ENCODE measurements at regions not wholly inside any gene's neighbourhood (a gene's known extent, or its start where the extent isn't known, plus 50 kb on each side); places are given as distances from the start of the nearest gene placed in this dataset.
"Not testable (repeated sequence)": the region's sequence is repeated elsewhere in the genome, so short reads cannot be mapped to it uniquely, and the experiment has no call there.

GRCh38 chr3:5343459-5343858 lies 156.0 kb downstream of the EDEM1 start:
- no peaks in the 10 kb centered on the region for H3K36me3 Mint-ChIP-seq (ENCODE audit: low read depth)
- H3K4me3 Mint-ChIP-seq: no peak overlapping the region
- H3K27ac Mint-ChIP-seq: no peak overlapping the region
- H3K9me3 Mint-ChIP-seq: no peaks in the 10 kb centered on the region
- intact Hi-C loops (cut with micrococcal nuclease): no loop called here
- no peaks in the 10 kb centered on the region for H3K27me3 Mint-ChIP-seq (ENCODE audit: insufficient read depth)
- H3K4me1 Mint-ChIP-seq (ENCODE audit: low read depth): no peaks in the 10 kb centered on the region
- DNase-seq (ENCODE audit: low spot score): no peak

DNA sequence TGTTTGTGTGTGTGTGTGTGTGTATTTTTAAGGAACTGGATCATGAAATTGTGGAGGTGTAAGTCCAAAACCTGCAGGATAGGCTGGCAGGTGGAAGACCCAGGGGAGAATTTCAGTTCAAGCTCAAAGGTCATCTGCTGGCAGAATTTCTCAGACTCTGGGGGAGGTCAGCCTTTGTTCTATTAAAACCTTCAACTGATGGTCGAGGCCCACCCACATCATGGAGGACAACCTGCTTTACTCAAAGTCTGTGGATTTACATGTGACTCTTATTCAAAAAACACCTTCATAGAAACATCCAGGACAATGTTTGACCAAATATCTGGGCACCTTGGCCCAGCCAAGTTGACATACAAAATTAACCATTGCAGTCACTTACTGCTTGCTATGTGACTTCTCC lies 157.2 kb downstream of the EDEM1 start:
- DNase-seq (ENCODE audit: low spot score): no peak
- H3K27ac Mint-ChIP-seq: no peak overlapping the region
- H3K9me3 Mint-ChIP-seq: no peaks in the 10 kb centered on the region
- H3K4me1 Mint-ChIP-seq (ENCODE audit: low read depth): no peaks in the 10 kb centered on the region
- intact Hi-C loops (cut with micrococcal nuclease): no loop called here
- H3K27me3 Mint-ChIP-seq (ENCODE audit: insufficient read depth): no peaks in the 10 kb centered on the region
- H3K4me3 Mint-ChIP-seq: no peak overlapping the region
- no peaks in the 10 kb centered on the region for H3K36me3 Mint-ChIP-seq (ENCODE audit: low read depth)

GRCh38 chr3:5347486-5347885 lies 160.0 kb downstream of the EDEM1 start:
- H3K9me3 Mint-ChIP-seq: no peaks in the 10 kb centered on the region
- no peaks in the 10 kb centered on the region for H3K4me1 Mint-ChIP-seq (ENCODE audit: low read depth)
- H3K27me3 Mint-ChIP-seq (ENCODE audit: insufficient read depth): no peaks in the 10 kb centered on the region
- H3K4me3 Mint-ChIP-seq: no peak overlapping the region
- no peaks in the 10 kb centered on the region for H3K36me3 Mint-ChIP-seq (ENCODE audit: low read depth)
- H3K27ac Mint-ChIP-seq: no peak overlapping the region
- DNase-seq (ENCODE audit: low spot score): no peak
- intact Hi-C loops (cut with micrococcal nuclease): no loop called here

DNA sequence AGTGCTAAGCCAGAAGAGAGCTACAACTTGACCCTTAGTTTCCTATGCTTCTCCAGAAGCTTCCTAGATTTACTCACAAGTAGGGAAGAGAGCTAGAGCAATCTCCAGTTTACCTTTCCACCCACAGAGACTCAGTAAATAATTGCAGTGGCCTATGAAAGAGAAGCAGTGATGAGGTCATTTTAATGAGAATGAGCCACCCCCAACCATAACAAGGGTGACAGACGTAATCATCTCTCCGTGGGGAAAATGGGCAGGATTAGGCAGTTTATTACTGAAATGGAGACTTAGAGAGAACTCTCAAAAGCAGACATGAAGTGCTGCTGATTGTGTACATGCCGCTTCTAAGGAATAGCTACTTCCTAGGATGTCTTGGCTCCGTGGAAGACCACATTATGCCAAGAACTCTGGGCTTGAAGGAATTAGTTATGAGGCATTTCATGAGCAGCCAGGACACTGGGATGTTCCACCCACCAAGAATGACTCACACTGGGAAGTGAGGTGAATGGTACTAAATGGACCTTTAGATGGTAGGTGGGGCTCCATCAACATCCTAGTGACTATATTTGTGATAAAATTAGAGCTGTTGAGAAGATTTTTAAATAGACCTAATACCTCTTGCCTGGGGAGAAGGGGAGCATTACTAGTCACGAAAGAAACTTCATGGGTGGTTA lies 160.9 kb downstream of the EDEM1 start:
- H3K4me1 Mint-ChIP-seq (ENCODE audit: low read depth): no peaks in the 10 kb centered on the region
- no peaks in the 10 kb centered on the region for H3K27me3 Mint-ChIP-seq (ENCODE audit: insufficient read depth)
- intact Hi-C loops (cut with micrococcal nuclease): no loop called here
- DNase-seq (ENCODE audit: low spot score): no peak
- H3K9me3 Mint-ChIP-seq: no peaks in the 10 kb centered on the region
- H3K4me3 Mint-ChIP-seq: no peak overlapping the region
- no peaks in the 10 kb centered on the region for H3K36me3 Mint-ChIP-seq (ENCODE audit: low read depth)
- H3K27ac Mint-ChIP-seq: no peak overlapping the region

DNA sequence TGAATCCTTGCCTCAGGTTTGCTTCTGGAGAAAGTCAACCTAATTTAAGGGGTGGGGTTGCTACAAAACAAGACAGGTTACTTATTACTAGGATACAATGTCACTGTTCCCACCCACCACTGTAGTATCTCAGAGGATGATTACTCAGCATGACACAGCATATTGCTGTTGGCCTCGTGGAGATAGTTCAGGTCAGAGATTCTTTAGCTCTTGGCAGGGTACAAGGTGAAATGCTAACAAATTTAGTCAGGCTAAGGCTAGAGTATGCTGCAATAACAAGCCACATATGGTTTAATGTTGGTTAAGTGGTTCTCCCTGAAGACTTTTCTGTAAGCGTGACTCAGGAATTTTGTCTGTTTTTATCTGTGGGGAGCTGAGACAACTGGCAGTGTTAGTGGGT lies 161.8 kb downstream of the EDEM1 start:
- Mint-ChIP-seq H3K27me3 (ENCODE audit: insufficient read depth) (no peaks in the 10 kb centered on the region), H3K27ac (no peak overlapping the region), H3K4me3 (no peak overlapping the region), H3K9me3 (no peaks in the 10 kb centered on the region), H3K36me3 (ENCODE audit: low read depth) (no peaks in the 10 kb centered on the region), H3K4me1 (ENCODE audit: low read depth) (no peaks in the 10 kb centered on the region)
- intact Hi-C loops (cut with micrococcal nuclease): no loop called here
- no peak for DNase-seq (ENCODE audit: low spot score)

GRCh38 chr3:5357089-5357488 lies 169.6 kb downstream of the EDEM1 start:
- intact Hi-C loops (cut with micrococcal nuclease): no loop called here
- DNase-seq (ENCODE audit: low spot score): no peak
- no peaks in the 10 kb centered on the region for H3K4me1 Mint-ChIP-seq (ENCODE audit: low read depth)
- H3K9me3 Mint-ChIP-seq: no peaks in the 10 kb centered on the region
- H3K36me3 Mint-ChIP-seq (ENCODE audit: low read depth): no peaks in the 10 kb centered on the region
- no peaks in the 10 kb centered on the region for H3K27me3 Mint-ChIP-seq (ENCODE audit: insufficient read depth)
- no peak overlapping the region for H3K27ac Mint-ChIP-seq
- H3K4me3 Mint-ChIP-seq: no peak overlapping the region

- intact Hi-C loops (cut with micrococcal nuclease): no loop called here
- Mint-ChIP-seq H3K9me3 (peaks cover 3% of the 10 kb centered on the region), H3K27me3 (ENCODE audit: insufficient read depth) (no peaks in the 10 kb centered on the region), H3K27ac (no peak overlapping the region), H3K36me3 (ENCODE audit: low read depth) (no peaks in the 10 kb centered on the region), H3K4me1 (ENCODE audit: low read depth) (no peaks in the 10 kb centered on the region), H3K4me3 (no peak overlapping the region)
- DNase-seq (ENCODE audit: low spot score): no peak
These were observed 171.4 kb downstream of the EDEM1 start for GRCh38 chr3:5358911-5359310.

DNA sequence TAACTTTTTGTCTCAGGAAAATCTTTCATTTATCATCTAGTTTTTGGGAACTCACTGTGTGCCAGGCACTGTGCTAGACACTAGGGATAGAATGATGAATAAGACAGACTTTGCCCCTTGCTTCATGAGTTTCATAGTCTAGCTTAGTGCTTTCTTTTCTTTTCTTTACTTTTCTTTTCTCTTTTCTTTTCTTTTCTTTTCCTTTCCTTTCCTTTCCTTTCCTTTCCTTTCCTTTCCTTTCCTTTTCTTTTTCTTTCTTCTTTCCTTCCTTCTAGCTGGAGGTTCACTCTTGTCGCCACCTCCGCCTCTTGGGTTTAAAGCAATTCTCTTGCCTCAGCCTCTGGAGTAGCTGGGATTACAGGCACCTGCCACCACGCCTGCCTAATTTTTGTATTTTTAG lies 172.9 kb downstream of the EDEM1 start:
- H3K9me3 Mint-ChIP-seq: peaks cover 3% of the 10 kb centered on the region
- H3K27me3 Mint-ChIP-seq (ENCODE audit: insufficient read depth): no peaks in the 10 kb centered on the region
- no peak overlapping the region for H3K4me3 Mint-ChIP-seq
- H3K27ac Mint-ChIP-seq: no peak overlapping the region
- DNase-seq (ENCODE audit: low spot score): no peak
- no peaks in the 10 kb centered on the region for H3K4me1 Mint-ChIP-seq (ENCODE audit: low read depth)
- no peaks in the 10 kb centered on the region for H3K36me3 Mint-ChIP-seq (ENCODE audit: low read depth)
- intact Hi-C loops (cut with micrococcal nuclease): no loop called here

- Mint-ChIP-seq H3K9me3 (peaks cover 6% of the 10 kb centered on the region), H3K27ac (no peak overlapping the region), H3K4me3 (no peak overlapping the region), H3K36me3 (ENCODE audit: low read depth) (no peaks in the 10 kb centered on the region), H3K27me3 (ENCODE audit: insufficient read depth) (no peaks in the 10 kb centered on the region), H3K4me1 (ENCODE audit: low read depth) (no peaks in the 10 kb centered on the region)
- intact Hi-C loops (cut with micrococcal nuclease): no loop called here
- DNase-seq (ENCODE audit: low spot score): no peak
These were observed 179.2 kb downstream of the EDEM1 start for GRCh38 chr3:5366746-5367145.

DNA sequence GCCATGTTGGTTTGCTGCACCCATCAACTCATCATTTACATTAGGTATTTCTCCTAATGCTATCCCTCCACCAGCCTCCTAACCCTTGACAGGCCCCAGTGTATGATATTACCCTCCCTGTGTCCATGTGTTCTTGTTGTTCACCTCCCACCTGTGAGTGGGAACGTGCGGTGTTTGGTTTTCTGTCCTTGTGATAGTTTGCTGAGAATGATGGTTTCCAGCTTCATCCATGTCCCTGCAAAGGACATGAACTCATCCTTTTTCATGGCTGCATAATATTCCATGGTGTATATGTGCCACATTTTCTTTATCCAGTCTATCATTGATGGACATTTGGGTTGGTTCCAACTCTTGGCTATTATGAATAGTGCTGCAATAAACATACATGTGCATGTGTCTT lies 184.0 kb downstream of the EDEM1 start:
- H3K4me1 Mint-ChIP-seq (ENCODE audit: low read depth); H3K36me3 Mint-ChIP-seq (ENCODE audit: low read depth); H3K27me3 Mint-ChIP-seq (ENCODE audit: insufficient read depth); H3K27ac Mint-ChIP-seq; H3K9me3 Mint-ChIP-seq; DNase-seq (ENCODE audit: low spot score); H3K4me3 Mint-ChIP-seq; intact Hi-C loops (cut with micrococcal nuclease): not testable (repeated sequence)

DNA sequence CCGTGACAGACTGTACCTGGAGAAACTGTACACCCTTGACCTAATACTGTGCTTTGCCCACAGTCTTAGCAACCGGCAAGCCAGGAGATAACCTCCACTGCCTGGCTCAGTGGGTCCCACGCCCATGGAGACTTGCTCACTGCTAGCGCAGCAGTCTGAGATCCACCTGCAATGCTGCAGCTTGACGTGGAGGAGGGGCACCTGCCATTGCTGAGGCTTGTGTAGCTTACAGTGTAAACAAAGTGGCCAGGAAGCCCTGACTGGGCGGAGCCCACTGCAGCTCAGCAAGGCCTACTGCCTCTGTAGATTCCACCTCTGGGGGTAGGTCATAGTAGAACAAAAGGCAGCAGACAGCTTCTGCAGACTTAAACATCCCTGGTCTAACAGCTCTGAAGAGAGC lies 189.3 kb downstream of the EDEM1 start:
- Mint-ChIP-seq H3K4me1 (ENCODE audit: low read depth) (no peaks in the 10 kb centered on the region), H3K4me3 (no peak overlapping the region), H3K36me3 (ENCODE audit: low read depth) (no peaks in the 10 kb centered on the region), H3K27me3 (ENCODE audit: insufficient read depth) (no peaks in the 10 kb centered on the region), H3K9me3 (no peaks in the 10 kb centered on the region), H3K27ac (no peak overlapping the region)
- intact Hi-C loops (cut with micrococcal nuclease): no loop called here
- no peak for DNase-seq (ENCODE audit: low spot score)

GRCh38 chr3:5379266-5379665 lies 191.8 kb downstream of the EDEM1 start:
- H3K4me3 Mint-ChIP-seq; H3K27me3 Mint-ChIP-seq (ENCODE audit: insufficient read depth); DNase-seq (ENCODE audit: low spot score); H3K4me1 Mint-ChIP-seq (ENCODE audit: low read depth); H3K27ac Mint-ChIP-seq; H3K36me3 Mint-ChIP-seq (ENCODE audit: low read depth); H3K9me3 Mint-ChIP-seq; intact Hi-C loops (cut with micrococcal nuclease): not testable (repeated sequence)

DNA sequence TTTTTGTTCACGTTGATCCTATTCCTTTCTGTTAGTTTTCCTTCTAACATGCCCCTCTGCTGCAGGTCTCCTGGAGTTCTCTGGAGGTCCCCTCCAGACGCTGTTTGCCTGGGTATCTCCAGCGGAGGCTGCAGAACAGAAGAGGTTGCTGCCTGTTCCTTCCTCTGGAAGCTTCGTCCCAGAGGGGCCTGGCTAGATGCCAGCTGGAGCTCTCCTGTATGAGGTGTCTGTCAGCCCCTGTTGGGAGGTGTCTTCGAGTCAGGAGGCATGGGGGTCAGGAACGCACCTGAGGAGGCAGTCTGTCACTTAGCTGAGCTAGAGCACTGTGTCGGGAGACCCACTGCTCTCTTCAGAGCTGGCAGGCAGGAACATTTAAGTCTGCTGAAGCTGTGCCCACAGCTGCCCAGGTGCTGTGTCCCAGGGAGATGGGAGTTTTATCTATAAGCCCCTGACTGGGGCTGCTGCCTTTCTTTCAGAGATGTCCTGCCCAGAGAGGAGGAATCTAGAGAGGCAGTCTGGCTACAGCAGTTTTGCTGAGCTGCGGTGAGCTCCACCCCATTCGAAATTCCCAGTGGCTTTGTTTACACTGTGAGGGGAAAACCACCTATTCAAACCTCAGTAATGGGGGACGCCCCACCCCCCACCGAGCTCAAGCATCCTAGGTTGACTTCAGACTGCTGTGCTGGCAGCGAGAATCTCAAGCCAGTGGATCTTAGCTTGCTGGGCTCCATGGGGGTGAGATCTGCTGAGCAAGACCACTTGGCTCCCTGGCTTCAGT lies 196.2 kb downstream of the EDEM1 start:
- H3K4me1 Mint-ChIP-seq (ENCODE audit: low read depth); H3K4me3 Mint-ChIP-seq; H3K36me3 Mint-ChIP-seq (ENCODE audit: low read depth); intact Hi-C loops (cut with micrococcal nuclease); H3K27me3 Mint-ChIP-seq (ENCODE audit: insufficient read depth); H3K9me3 Mint-ChIP-seq; DNase-seq (ENCODE audit: low spot score); H3K27ac Mint-ChIP-seq: not testable (repeated sequence)

Measured in activated T-helper 1 cell treated with anti-CD3 and anti-CD28 coated beads, Interleukin-12 subunit alpha, Interleukin-12 subunit beta, Interleukin-2, Interleukin-4 antibody, amounts not matched to agents 30 ng/mL and 10 ng/mL and 1 ng/mL, durations not matched to agents 14 hours and 24 hours and 36 hours (primary cell).